ENCODE measurements at regions not wholly inside any gene's neighbourhood (a gene's known extent, or its start where the extent isn't known, plus 50 kb on each side); places are given as distances from the start of the nearest gene placed in this dataset.

GRCh38 chr2:118720866-118721265, 126.6 kb downstream of the EN1 start:
- TF ChIP-seq CTCF (IDR thresholded peaks at IDR 0.05), result no peak
- TF ChIP-seq POLR2A (IDR thresholded peaks at IDR 0.05; ENCODE audit: low read depth), result no peak
- TF ChIP-seq EP300 (IDR thresholded peaks at IDR 0.05), result no peak

All from esophagus muscularis mucosa (tissue), 4 donors.